PFSK-1 (cell line): ENCODE measurements at regions not wholly inside any gene's neighbourhood (a gene's known extent, or its start where the extent isn't known, plus 50 kb on each side); places are given as distances from the start of the nearest gene placed in this dataset.

Source experiments
- FOXP2 ChIP-seq: optimal IDR thresholded peaks from 2 replicates; pipeline ENCODE3; 2011; ENCODE audit warnings: borderline replicate concordance, control low read depth, inconsistent platforms; ENCODE audit not compliant: insufficient read depth; ENCODE audit errors: extremely low read length, extremely low read depth
- POLR2AphosphoS5 ChIP-seq: IDR thresholded peaks from 2 replicates; pipeline ENCODE4 v1.6.1; 2012; ENCODE audit warnings: low read depth, mild to moderate bottlenecking, control low read depth, low read length, moderate library complexity
- SIN3A ChIP-seq: IDR thresholded peaks from 2 replicates; pipeline ENCODE4 v1.6.1; 2012; ENCODE audit warnings: mild to moderate bottlenecking, low read length, moderate library complexity, borderline replicate concordance; ENCODE audit not compliant: insufficient read depth
- TAF1 ChIP-seq: IDR thresholded peaks from 2 replicates; pipeline ENCODE4 v1.6.1; 2012; ENCODE audit warnings: low read length, control low read depth, borderline replicate concordance; ENCODE audit not compliant: insufficient read depth
- TF ChIP-seq, protein P1 (sequence below), 2 experiments: IDR thresholded peaks; 2 replicates each; pipeline versions ENCODE4 v1.6.1 to v1.8.0; 2011 to 2012; ENCODE audit warnings: low read depth in 2 of 2, low read length in 2 of 2, control low read depth in 1 of 2, inconsistent platforms in 1 of 2, mild to moderate bottlenecking in 1 of 2, moderate library complexity in 1 of 2; ENCODE audit not compliant: insufficient read depth in 1 of 2

DNA sequence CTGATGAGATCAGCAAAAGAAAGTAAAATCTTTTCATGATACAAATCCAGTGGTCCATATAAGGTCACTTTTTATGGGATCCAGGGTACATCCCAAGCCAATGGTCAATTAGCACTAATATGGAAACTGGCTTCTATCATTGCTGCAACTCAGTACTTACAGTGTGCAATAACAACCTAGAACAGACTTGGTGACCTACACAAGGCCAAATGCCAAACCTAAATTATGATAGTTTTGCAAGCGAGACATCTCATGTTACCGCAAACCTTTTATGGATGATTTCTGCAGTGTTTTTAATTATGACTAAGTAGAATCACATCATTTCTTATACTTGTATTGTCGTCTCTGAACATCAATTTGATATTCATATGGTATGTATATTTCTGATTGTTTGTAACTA lies 583.5 kb upstream of the SEMA3D start:
- TF ChIP-seq POLR2AphosphoS5 (no peak), SIN3A (no peak), FOXP2 (no peak), TAF1 (no peak)
- TF ChIP-seq, protein P1, sequence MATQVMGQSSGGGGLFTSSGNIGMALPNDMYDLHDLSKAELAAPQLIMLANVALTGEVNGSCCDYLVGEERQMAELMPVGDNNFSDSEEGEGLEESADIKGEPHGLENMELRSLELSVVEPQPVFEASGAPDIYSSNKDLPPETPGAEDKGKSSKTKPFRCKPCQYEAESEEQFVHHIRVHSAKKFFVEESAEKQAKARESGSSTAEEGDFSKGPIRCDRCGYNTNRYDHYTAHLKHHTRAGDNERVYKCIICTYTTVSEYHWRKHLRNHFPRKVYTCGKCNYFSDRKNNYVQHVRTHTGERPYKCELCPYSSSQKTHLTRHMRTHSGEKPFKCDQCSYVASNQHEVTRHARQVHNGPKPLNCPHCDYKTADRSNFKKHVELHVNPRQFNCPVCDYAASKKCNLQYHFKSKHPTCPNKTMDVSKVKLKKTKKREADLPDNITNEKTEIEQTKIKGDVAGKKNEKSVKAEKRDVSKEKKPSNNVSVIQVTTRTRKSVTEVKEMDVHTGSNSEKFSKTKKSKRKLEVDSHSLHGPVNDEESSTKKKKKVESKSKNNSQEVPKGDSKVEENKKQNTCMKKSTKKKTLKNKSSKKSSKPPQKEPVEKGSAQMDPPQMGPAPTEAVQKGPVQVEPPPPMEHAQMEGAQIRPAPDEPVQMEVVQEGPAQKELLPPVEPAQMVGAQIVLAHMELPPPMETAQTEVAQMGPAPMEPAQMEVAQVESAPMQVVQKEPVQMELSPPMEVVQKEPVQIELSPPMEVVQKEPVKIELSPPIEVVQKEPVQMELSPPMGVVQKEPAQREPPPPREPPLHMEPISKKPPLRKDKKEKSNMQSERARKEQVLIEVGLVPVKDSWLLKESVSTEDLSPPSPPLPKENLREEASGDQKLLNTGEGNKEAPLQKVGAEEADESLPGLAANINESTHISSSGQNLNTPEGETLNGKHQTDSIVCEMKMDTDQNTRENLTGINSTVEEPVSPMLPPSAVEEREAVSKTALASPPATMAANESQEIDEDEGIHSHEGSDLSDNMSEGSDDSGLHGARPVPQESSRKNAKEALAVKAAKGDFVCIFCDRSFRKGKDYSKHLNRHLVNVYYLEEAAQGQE (IDR thresholded peaks at IDR 0.05; ENCODE audit: insufficient read depth in 1 of 2, low read depth in 2 of 2, low read length in 2 of 2), result no peak

DNA sequence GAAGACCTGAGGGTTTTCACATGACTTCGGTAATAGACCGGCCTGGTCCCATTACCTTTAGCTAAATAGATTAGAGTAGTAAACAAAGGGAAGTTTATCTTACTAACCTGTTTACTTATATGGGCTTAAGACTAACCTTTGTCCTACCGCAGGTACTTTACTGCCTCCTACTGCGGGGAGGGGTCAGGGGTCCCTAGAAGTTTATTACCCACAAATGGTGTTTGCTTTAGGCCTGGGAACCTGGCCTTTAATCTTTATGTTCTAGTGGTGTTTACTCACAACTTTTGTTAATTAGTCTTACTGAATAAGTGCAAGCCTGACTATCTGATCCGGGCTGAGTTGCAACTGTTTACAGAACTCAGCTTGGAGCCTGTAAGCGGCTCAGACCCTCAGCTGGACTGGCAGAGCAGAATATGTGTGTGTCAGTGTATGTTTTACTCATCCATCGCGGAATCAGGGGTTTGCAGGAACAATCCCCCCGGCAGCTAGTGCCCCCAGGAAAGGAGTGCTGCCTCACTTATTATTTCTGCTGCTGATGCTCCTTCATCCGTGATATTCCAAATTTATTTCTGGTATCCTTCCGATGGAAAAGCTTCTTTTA lies 578.9 kb upstream of the SEMA3D start:
- TF ChIP-seq POLR2AphosphoS5 (no peak), TAF1 (no peak), SIN3A (no peak), FOXP2 (no peak)
- TF ChIP-seq, protein P1 (IDR thresholded peaks at IDR 0.05; ENCODE audit: insufficient read depth in 1 of 2, low read depth in 2 of 2, low read length in 2 of 2), result no peak

DNA sequence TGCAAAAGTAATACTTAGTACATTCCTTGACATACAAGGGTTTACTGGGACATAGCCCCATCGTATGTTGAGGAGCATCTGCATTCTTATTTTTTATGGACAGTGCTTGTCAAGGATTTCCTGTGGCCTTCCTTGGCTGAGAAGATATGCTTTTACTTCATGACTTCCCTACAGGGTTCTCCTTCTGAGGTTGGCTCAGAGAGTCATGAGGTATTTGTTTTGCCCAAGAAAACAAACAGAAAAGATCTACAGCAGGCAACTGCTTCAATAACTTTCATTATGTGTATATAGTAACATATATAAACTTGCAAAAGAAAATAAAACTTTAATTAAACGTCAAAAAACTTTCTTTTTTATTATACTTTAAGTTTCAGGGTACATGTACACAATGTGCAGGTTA lies 577.2 kb upstream of the SEMA3D start:
- no peak for TF ChIP-seq SIN3A
- TF ChIP-seq FOXP2, result no peak
- no peak for TF ChIP-seq TAF1
- TF ChIP-seq, protein P1 (IDR thresholded peaks at IDR 0.05; ENCODE audit: insufficient read depth in 1 of 2, low read depth in 2 of 2, low read length in 2 of 2), result no peak
- no peak for TF ChIP-seq POLR2AphosphoS5

DNA sequence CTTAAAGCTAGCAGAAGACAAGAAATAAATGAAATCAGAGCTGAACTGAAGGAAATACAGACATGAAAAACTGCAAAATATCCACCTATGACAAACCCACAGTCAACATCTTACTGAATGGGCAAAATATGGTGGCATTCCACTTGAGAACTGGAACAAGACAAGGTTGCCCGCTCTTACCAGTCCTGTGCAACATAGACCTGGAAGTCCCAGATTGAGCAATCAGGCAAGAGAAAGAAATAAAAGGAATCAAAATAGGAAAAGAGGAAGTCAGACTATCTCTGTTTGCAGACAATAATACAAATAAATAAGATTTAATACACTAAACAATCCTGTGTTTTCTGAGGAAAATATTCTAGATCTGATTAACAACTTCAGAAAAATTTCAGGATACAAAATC lies 570.5 kb upstream of the SEMA3D start:
- TF ChIP-seq TAF1 (no peak), SIN3A (no peak), FOXP2 (no peak), POLR2AphosphoS5 (no peak)
- TF ChIP-seq, protein P1 (IDR thresholded peaks at IDR 0.05; ENCODE audit: insufficient read depth in 1 of 2, low read depth in 2 of 2, low read length in 2 of 2), result no peak

DNA sequence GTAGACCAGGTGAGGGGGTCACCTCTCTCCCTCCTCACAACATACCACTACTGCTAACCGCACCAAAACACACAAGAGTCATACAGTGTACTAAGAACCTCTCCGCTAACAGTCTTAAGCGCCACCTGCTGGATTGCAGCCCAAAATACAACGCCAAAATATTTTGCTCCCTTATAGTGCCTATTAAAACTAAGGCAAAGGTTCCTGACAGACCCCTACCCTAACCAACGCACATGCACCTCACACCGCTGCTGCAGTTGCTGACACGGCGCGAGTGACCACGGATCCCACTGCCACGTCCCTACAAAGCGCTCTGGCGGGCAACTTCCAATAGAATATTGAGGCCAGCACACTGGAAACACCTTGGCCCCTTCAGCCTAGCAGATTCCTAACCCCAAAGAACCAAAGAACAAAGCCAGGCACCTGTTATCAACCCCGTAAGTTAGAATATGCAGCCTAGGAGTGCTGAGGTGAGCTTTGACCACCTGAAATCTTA lies 563.6 kb upstream of the SEMA3D start:
- no peak for TF ChIP-seq POLR2AphosphoS5
- no peak for TF ChIP-seq SIN3A
- TF ChIP-seq TAF1, result no peak
- no peak for TF ChIP-seq FOXP2
- TF ChIP-seq, protein P1 (IDR thresholded peaks at IDR 0.05; ENCODE audit: insufficient read depth in 1 of 2, low read depth in 2 of 2, low read length in 2 of 2), result no peak
